HS-5 (cell line): ENCODE measurements at regions not wholly inside any gene's neighbourhood (a gene's known extent, or its start where the extent isn't known, plus 50 kb on each side); places are given as distances from the start of the nearest gene placed in this dataset.

Source experiments
- DNase-seq: peaks from one replicate; pipeline ENCODE4 v3.0.0-alpha.2; 2012; ENCODE audit warnings: low read depth

- DNase-seq, result no peak
Observed at GRCh38 chr1:108082738-108083562, 117.2 kb downstream of the SLC25A24 start.

- no peak for DNase-seq
Observed at GRCh38 chr1:108082001-108082400, 117.0 kb upstream of the VAV3 start.

- no peak for DNase-seq
Observed at GRCh38 chr1:108080448-108080847, 115.5 kb upstream of the VAV3 start.

- DNase-seq, result no peak
Observed at GRCh38 chr1:108079440-108080025, 114.6 kb upstream of the VAV3 start.

GRCh38 chr1:108077991-108078390 lies 113.0 kb upstream of the VAV3 start:
- DNase-seq, result no peak

GRCh38 chr1:108075055-108075454 lies 110.1 kb upstream of the VAV3 start:
- DNase-seq, result no peak

GRCh38 chr1:108072776-108073175 lies 107.8 kb upstream of the VAV3 start:
- DNase-seq, result no peak

- no peak for DNase-seq
Observed at GRCh38 chr1:108072212-108072611, 107.2 kb upstream of the VAV3 start.

GRCh38 chr1:108071601-108072000 lies 106.6 kb upstream of the VAV3 start:
- no peak for DNase-seq

GRCh38 chr1:108070662-108071061 lies 105.7 kb upstream of the VAV3 start:
- no peak for DNase-seq

GRCh38 chr1:108067884-108068540 lies 103.0 kb upstream of the VAV3 start:
- DNase-seq, result no peak

- DNase-seq, result no peak
Observed at GRCh38 chr1:108066808-108067207, 101.8 kb upstream of the VAV3 start.

- no peak for DNase-seq
Observed at GRCh38 chr1:108064255-108064654, 99.3 kb upstream of the VAV3 start.

GRCh38 chr1:108063703-108064102 lies 98.7 kb upstream of the VAV3 start:
- no peak for DNase-seq

GRCh38 chr1:108059945-108060344 lies 95.0 kb upstream of the VAV3 start:
- DNase-seq, result no peak

- DNase-seq, result no peak
Observed at GRCh38 chr1:108057541-108057940, 92.6 kb upstream of the VAV3 start.

GRCh38 chr1:108056436-108056990 lies 91.5 kb upstream of the VAV3 start:
- DNase-seq, result no peak

- DNase-seq, result no peak
Observed at GRCh38 chr1:108055387-108055786, 90.4 kb upstream of the VAV3 start.

GRCh38 chr1:108054396-108054795 lies 89.4 kb upstream of the VAV3 start:
- DNase-seq, result no peak

GRCh38 chr1:108053270-108054013 lies 88.5 kb upstream of the VAV3 start:
- no peak for DNase-seq

GRCh38 chr1:108051631-108052377 lies 86.8 kb upstream of the VAV3 start:
- DNase-seq, result no peak
